GM04504 (cell line): ENCODE measurements at regions not wholly inside any gene's neighbourhood (a gene's known extent, or its start where the extent isn't known, plus 50 kb on each side); places are given as distances from the start of the nearest gene placed in this dataset.

ENCODE experiments used
- DNase-seq: peaks from one replicate; pipeline ENCODE4 v3.0.0-alpha.2; 2012; ENCODE audit warnings: low read depth

- no peak for DNase-seq
Observed at GRCh38 chr2:111219285-111219684, 98.6 kb downstream of the BCL2L11 start.

- DNase-seq, result no peak
Observed at GRCh38 chr2:111219734-111220505, 99.2 kb downstream of the BCL2L11 start.

- DNase-seq, result no peak
Observed at GRCh38 chr2:111220962-111221361, 100.2 kb downstream of the BCL2L11 start.

GRCh38 chr2:111221701-111222100 is 101.0 kb downstream of the BCL2L11 start:
- DNase-seq, result no peak

GRCh38 chr2:111222204-111222866 is 101.6 kb downstream of the BCL2L11 start:
- DNase-seq, result no peak

- DNase-seq, result no peak
Observed at GRCh38 chr2:111225856-111226255, 105.1 kb downstream of the BCL2L11 start.

- peak; percentile 60 for DNase-seq
Observed at GRCh38 chr2:111226876-111227700, 106.4 kb downstream of the BCL2L11 start.

GRCh38 chr2:111227716-111228141 is 107.0 kb downstream of the BCL2L11 start:
- DNase-seq, result peak; percentile 51

- DNase-seq, result no peak
Observed at GRCh38 chr2:111231532-111232252, 111.0 kb downstream of the BCL2L11 start.

- no peak for DNase-seq
Observed at GRCh38 chr2:111235192-111236015, 114.7 kb downstream of the BCL2L11 start.

- DNase-seq, result no peak
Observed at GRCh38 chr2:111236025-111236424, 115.3 kb downstream of the BCL2L11 start.

- DNase-seq, result no peak
Observed at GRCh38 chr2:111238296-111238695, 117.6 kb downstream of the BCL2L11 start.

- no peak for DNase-seq
Observed at GRCh38 chr2:111239107-111239506, 118.4 kb downstream of the BCL2L11 start.

- DNase-seq, result no peak
Observed at GRCh38 chr2:111239581-111240249, 119.0 kb downstream of the BCL2L11 start.

GRCh38 chr2:111243295-111243694 is 122.6 kb downstream of the BCL2L11 start:
- DNase-seq, result no peak

- DNase-seq, result no peak
Observed at GRCh38 chr2:111244864-111245263, 124.2 kb downstream of the BCL2L11 start.

- no peak for DNase-seq
Observed at GRCh38 chr2:111246620-111247061, 125.9 kb downstream of the BCL2L11 start.

- no peak for DNase-seq
Observed at GRCh38 chr2:111247491-111247890, 126.8 kb downstream of the BCL2L11 start.

GRCh38 chr2:111249806-111250205 is 129.1 kb downstream of the BCL2L11 start:
- no peak for DNase-seq

- no peak for DNase-seq
Observed at GRCh38 chr2:111250448-111251030, 129.8 kb downstream of the BCL2L11 start.
